Natural killer cell (primary cell): ENCODE measurements at regions not wholly inside any gene's neighbourhood (a gene's known extent, or its start where the extent isn't known, plus 50 kb on each side); places are given as distances from the start of the nearest gene placed in this dataset.

Source experiments
- ATAC-seq, 3 donors: fragments of 150-1000 bp in 2 of 3; fragments of 200-7000 bp in 1 of 3; cut with Tn5 transposase; 1 replicate in 1 of 3; 2 replicates in 2 of 3; pipeline ENCODE4 v1.10.0; 2021; ENCODE audit warnings: mild to moderate bottlenecking in 2 of 3, moderate library complexity in 2 of 3
- DNase-seq, 2 donors: peaks; one replicate each; pipeline versions ENCODE4 v3.0.0 to v3.0.0-alpha.2; 2013 to 2021; ENCODE audit warnings: mixed read lengths in 1 of 2
- H3K27ac ChIP-seq: one replicate; pipeline ENCODE4 v1.5.1; 2013; ENCODE audit warnings: mild to moderate bottlenecking, low read length
- H3K27me3 ChIP-seq: one replicate; pipeline ENCODE4 v1.6.1; 2013; ENCODE audit warnings: low read length; ENCODE audit not compliant: control insufficient read depth, insufficient read depth
- H3K36me3 ChIP-seq: one replicate; pipeline ENCODE4 v1.6.1; 2013; ENCODE audit warnings: low read length; ENCODE audit not compliant: control insufficient read depth, insufficient read depth
- H3K4me1 ChIP-seq: one replicate; pipeline ENCODE4 v1.6.1; 2013; ENCODE audit warnings: low read length; ENCODE audit not compliant: control insufficient read depth, insufficient read depth
- H3K4me3 ChIP-seq: one replicate; pipeline ENCODE4 v1.5.1; 2013; ENCODE audit warnings: low read length
- H3K9me3 ChIP-seq: one replicate; pipeline ENCODE4 v1.6.1; 2013; ENCODE audit warnings: low read length; ENCODE audit not compliant: control insufficient read depth, insufficient read depth
- H3K27ac Mint-ChIP-seq, 2 donors: one replicate each; pipeline ENCODE4 v1.8.0; 2022; ENCODE audit warnings: mild to moderate bottlenecking in 2 of 2, mixed read lengths in 2 of 2, moderate library complexity in 1 of 2
- H3K27me3 Mint-ChIP-seq, 2 donors: one replicate each; pipeline ENCODE4 v1.8.0; 2022; ENCODE audit warnings: low read depth in 2 of 2, mixed read lengths in 2 of 2
- H3K36me3 Mint-ChIP-seq: one replicate; pipeline ENCODE4 v1.8.0; 2022; ENCODE audit warnings: mixed read lengths
- H3K4me1 Mint-ChIP-seq, 2 donors: one replicate each; pipeline ENCODE4 v1.8.0; 2022; ENCODE audit warnings: mixed read lengths in 2 of 2
- H3K4me3 Mint-ChIP-seq: one replicate; pipeline ENCODE4 v1.8.0; 2022; ENCODE audit warnings: mild to moderate bottlenecking, moderate library complexity, mixed read lengths
- H3K9me3 Mint-ChIP-seq, 2 donors: one replicate each; pipeline ENCODE4 v1.8.0; 2022; ENCODE audit warnings: mixed read lengths in 2 of 2
- CTCF ChIP-seq: fragments of 200-600 bp; IDR thresholded peaks from one replicate; pipeline ENCODE4 v1.8.0; 2022; ENCODE audit warnings: antibody characterized with exemption
- WGBS: methylation state at CpG from one replicate; pipeline ENCODE4 v1.1.7; 2013; ENCODE audit warnings: missing lambda C conversion rate; ENCODE audit not compliant: insufficient coverage; 5-methylcytosine and 5-hydroxymethylcytosine counted together
- intact Hi-C: fragments of 100-400 bp; cut with micrococcal nuclease; formaldehyde crosslinking; loops from one replicate; pipeline ENCODE4 v1.14.2; 2022

- Mint-ChIP-seq H3K4me1 (peaks cover 0 to 6% of the 10 kb centered on the region in 2 donors), H3K27me3 (peaks cover 9 to 14% of the 10 kb centered on the region in 2 donors), H3K9me3 (peaks cover 4 to 5% of the 10 kb centered on the region in 2 donors), H3K27ac (no peak overlapping the region), H3K4me3 (no peak overlapping the region), H3K36me3 (no peaks in the 10 kb centered on the region)
- Histone ChIP-seq H3K27ac (no peak overlapping the region), H3K9me3 (no peaks in the 10 kb centered on the region), H3K36me3 (no peaks in the 10 kb centered on the region), H3K27me3 (no peaks in the 10 kb centered on the region), H3K4me3 (no peak overlapping the region), H3K4me1 (no peaks in the 10 kb centered on the region)
- 99% methylated on average over 4 of the region's 5 CpGs for WGBS
- DNase-seq (no peak), ATAC-seq (no peak)
- TF ChIP-seq CTCF, result no peak
- intact Hi-C loops, result no loop called here
Measured at GRCh38 chr12:124236625-124237031, 58.3 kb upstream of the RFLNA start.

DNA sequence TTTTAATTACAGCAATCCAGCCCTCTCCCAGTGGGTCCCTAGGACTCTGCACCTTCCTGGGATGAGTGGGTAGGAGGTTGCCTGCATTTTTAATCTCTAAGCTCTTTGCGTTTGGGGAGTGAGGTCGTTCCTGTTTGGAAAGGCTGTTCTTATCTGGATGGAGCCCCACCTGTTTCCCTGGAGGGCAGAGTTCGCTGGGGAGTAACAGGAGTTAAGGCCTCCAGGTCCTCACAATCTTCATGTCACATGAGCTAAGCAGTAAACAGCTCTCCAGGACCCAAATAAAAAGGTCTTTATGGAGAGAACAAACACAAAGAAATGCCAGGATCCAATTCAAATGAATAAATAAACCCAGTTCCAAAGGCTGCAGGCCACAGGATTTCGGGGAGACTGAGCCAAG, 56.0 kb upstream of the RFLNA start:
- Histone ChIP-seq H3K9me3 (no peaks in the 10 kb centered on the region), H3K4me1 (no peaks in the 10 kb centered on the region), H3K4me3 (no peak overlapping the region), H3K36me3 (no peaks in the 10 kb centered on the region), H3K27me3 (no peaks in the 10 kb centered on the region), H3K27ac (no peak overlapping the region)
- no peaks in the 10 kb centered on the region for H3K36me3 Mint-ChIP-seq
- WGBS, result 64% methylated on average over 4 of the region's 4 CpGs
- H3K27ac Mint-ChIP-seq, result no peak overlapping the region
- ATAC-seq (no peak), DNase-seq (no peak)
- H3K4me1 Mint-ChIP-seq, result peaks cover 0 to 6% of the 10 kb centered on the region in 2 donors
- TF ChIP-seq CTCF, result no peak
- peaks cover 14 to 22% of the 10 kb centered on the region in 2 donors for H3K27me3 Mint-ChIP-seq
- intact Hi-C loops, result no loop called here
- H3K4me3 Mint-ChIP-seq, result no peak overlapping the region
- H3K9me3 Mint-ChIP-seq, result peaks cover 4 to 5% of the 10 kb centered on the region in 2 donors

DNA sequence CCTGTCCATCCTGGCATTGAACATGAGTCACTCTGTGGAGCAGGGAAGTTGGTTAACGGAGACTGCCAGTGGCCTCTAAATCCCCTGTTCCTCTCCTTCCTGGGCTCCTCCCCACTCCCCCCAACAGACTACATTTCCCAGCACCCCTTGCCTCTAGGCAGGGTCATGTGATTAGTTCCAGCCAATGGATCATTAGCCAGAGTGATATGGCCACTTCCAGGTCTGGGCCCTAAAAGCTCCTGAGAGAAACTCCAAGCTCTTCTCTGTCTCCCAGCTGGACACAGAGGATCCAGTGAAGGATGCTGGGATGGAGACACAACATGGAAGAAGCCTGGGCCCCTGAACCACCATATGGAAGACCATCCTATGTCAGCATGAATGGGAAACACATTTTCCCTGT, 54.4 kb upstream of the RFLNA start:
- Histone ChIP-seq H3K27ac (no peak overlapping the region), H3K9me3 (no peaks in the 10 kb centered on the region), H3K27me3 (no peaks in the 10 kb centered on the region), H3K4me3 (no peak overlapping the region), H3K4me1 (no peaks in the 10 kb centered on the region), H3K36me3 (no peaks in the 10 kb centered on the region)
- intact Hi-C loops, result no loop called here
- Mint-ChIP-seq H3K9me3 (no peaks in the 10 kb centered on the region), H3K36me3 (no peaks in the 10 kb centered on the region), H3K4me1 (no peaks in the 10 kb centered on the region), H3K27me3 (peaks cover 14 to 26% of the 10 kb centered on the region in 2 donors), H3K27ac (no peak overlapping the region), H3K4me3 (no peak overlapping the region)
- WGBS, result 100% methylated on average over 1 of the region's 1 CpG
- TF ChIP-seq CTCF, result no peak
- ATAC-seq (no peak), DNase-seq (no peak)

- no peaks in the 10 kb centered on the region for H3K36me3 ChIP-seq
- Mint-ChIP-seq H3K27ac (no peak overlapping the region), H3K9me3 (no peaks in the 10 kb centered on the region), H3K36me3 (no peaks in the 10 kb centered on the region), H3K4me1 (no peaks in the 10 kb centered on the region), H3K27me3 (peaks cover 14 to 37% of the 10 kb centered on the region in 2 donors), H3K4me3 (no peak overlapping the region)
- intact Hi-C loops, result no loop called here
- no peak for ATAC-seq
- H3K27me3 ChIP-seq, result no peaks in the 10 kb centered on the region
- WGBS, result 92% methylated on average over 17 of the region's 17 CpGs
- H3K27ac ChIP-seq, result no peak overlapping the region
- no peaks in the 10 kb centered on the region for H3K4me1 ChIP-seq
- DNase-seq, result no peak
- H3K9me3 ChIP-seq, result no peaks in the 10 kb centered on the region
- TF ChIP-seq CTCF, result no peak
- no peak overlapping the region for H3K4me3 ChIP-seq
Measured at GRCh38 chr12:124241776-124242528, 52.9 kb upstream of the RFLNA start.
